Umbilical cord (tissue), 1 donor: ENCODE measurements at regions not wholly inside any gene's neighbourhood (a gene's known extent, or its start where the extent isn't known, plus 50 kb on each side); places are given as distances from the start of the nearest gene placed in this dataset.
"Not testable (repeated sequence)": the region's sequence is repeated elsewhere in the genome, so short reads cannot be mapped to it uniquely, and the experiment has no call there.

ENCODE experiments used
- DNase-seq: peaks from one replicate; pipeline ENCODE4 v3.0.0-alpha.2; 2015; ENCODE audit warnings: low spot score

DNA sequence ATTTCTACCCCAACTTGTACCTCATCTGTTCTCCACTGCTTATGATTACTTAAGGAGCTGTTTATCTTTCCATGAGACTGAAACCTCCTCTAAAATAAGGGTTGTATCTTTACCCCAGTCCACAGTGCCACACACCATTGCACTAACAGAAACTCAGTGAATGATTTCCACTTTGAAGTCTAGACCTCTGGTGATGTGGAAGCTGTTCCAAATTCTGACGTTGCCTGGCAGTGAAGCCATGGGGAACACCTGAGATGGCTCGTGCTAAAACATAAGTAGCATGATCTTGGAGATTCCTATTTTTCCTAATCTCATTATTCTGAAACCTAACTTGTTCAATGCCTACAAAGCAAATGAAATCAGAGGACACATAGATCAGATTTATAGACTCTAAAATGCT lies 583.2 kb downstream of the EBF1 start:
- no peak for DNase-seq

DNA sequence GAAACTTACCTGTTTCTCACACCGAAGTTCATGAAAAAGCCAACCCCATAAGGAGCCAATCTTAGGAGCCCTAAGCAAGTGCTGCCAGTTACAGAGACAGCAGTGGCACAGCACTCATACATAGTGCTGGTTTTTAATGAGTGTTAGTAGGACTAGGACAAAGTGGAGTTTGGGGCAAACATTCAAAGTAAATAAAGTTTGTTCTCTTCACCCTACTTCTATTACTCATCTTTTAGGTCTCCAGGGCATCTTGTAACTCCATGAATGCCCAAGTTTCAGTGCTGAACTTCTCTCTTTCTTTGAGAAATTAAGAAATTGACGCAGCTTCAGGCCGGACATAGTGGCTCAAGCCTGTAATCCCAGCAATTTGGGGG lies 584.7 kb downstream of the EBF1 start:
- DNase-seq: no peak

DNA sequence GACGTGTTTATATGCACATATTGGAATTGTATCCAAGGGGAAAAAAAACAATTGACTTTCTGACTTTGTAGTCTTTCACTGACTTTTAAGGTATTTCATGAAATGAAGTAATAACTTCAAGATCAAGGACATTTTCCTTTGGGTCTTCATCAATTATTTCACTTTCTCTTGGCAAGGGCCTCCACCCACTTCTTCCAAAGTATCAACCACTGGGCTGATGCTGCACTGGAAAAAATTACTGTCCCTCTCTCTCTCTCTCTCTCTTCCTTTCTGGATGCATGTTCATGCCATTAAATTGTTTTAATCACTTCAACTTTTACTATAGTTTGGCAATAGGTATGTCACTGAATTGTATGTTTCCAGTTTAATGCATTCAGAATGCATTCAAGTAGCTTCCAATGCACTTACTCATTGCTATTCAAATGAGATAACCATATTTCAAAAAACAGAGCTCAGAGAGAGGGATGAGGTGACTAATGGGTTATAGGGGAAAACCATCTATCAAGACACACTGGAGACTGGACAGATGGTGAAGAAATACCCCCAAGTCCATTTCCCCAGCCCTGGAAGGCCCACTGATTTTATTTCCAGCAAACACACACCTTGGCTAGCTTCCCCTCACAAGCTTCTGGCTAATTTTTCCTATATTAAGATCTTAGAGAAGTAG lies 585.3 kb downstream of the EBF1 start:
- no peak for DNase-seq

DNA sequence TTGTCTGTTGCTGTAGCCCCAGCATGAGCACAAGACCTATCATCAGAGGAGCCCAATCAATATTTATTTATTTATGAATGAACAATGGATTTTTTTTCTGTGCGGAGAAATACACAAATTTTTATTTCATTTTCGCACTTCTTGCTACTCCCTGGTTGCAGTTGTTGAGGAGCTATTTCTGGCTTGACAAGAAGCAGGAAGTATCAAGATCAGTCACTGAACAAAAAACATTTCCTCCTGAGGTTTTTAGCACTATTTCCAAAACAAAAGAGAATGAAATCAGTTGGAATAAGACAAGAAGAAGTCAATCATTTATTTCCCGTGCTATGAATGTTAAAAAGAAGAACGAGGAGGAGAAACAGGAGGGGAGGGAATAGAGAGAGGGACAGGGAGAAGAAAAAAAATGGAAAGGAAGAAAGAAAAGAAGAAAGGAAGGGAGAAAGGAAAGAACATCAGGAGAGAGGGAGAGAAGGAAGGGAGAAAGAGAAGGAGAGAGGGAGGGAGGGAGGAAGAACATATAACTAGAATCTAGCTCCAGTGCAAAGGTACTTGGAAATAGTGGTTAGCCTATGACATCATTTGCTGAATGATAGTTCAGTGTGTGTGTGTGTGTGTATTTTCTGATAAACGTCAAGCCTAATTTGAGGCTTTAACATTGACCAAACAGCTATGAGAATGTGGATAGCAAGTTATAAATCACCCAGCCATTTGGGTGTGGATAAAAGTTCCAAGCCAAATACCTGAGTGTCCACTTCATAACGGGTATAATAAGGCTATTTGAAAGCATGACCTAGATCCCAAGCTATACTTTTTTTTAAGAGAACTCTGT lies 586.0 kb downstream of the EBF1 start:
- DNase-seq: no peak

DNA sequence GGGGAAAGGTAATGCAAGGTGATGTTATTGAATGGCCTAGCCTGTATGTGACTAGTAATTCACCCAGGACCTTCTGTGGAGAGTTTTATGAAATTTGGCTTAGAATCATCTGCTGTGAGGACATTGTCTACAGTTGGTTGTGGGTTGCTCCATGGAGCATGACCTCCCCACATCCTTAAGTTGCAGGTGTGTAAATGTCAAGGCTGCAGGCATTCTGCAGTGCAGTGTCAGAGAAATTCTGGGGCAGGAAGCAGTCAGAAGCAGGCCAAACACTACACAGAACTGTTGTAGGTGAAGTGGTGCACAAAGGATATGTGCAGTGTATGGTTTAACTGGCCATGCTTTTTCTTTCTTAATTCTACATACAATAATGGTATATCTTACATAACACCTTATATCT lies 588.3 kb downstream of the EBF1 start:
- no peak for DNase-seq

DNA sequence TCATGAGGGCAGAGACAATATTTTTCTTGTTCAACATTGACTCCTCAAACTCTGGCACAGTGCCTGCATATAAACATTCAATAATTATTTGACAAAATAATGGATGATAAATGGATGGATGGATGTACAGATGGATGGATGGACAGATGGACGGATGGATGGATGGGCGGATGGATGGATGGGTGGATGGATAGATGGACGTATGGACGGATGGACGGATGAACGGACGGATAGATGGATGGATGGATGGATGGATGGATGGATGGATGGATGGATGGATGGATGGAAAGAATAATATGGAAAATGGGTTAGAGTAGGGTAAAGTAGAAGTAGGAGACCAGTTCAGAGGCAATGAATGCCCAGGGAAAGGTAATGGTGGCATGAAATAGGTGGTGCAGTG lies 589.2 kb downstream of the EBF1 start:
- DNase-seq: no peak

DNA sequence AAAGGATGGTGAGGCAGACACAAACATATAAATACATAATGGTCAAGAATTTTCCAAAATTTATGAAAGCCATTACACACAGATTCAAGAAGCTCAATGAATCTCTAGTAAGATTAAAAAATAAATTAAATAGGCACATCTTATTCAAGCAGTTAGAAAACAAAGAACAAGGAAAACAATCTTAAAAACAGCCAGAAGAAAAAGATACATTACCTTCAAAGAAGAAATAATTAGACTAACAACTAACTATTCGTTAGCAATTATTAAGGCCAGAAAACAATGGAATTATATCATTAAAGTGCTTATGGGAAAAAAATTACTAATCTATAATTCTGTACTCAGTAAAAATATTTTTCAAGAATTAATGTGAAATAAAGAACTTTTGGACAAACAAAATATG lies 593.1 kb downstream of the EBF1 start:
- no peak for DNase-seq

DNA sequence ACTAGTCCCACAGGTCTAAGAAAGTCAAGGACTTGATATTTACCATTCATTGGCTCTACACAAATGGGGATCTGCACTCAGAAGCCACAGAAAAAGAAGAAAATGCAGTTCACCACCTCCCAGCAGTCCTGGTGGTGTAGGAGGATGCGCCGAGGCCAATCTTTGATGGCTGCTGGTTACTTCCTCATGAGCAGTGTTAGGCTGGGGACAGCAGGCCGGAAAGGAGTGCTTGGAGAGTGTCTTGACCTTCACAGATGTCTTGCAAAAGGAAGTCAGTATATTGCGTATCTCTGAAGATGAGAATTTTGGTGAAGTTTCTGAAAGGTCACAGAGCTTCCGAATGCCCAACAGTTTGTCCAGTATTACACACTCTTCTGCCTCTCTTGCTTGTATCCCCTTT lies 597.0 kb downstream of the EBF1 start:
- DNase-seq: no peak

DNA sequence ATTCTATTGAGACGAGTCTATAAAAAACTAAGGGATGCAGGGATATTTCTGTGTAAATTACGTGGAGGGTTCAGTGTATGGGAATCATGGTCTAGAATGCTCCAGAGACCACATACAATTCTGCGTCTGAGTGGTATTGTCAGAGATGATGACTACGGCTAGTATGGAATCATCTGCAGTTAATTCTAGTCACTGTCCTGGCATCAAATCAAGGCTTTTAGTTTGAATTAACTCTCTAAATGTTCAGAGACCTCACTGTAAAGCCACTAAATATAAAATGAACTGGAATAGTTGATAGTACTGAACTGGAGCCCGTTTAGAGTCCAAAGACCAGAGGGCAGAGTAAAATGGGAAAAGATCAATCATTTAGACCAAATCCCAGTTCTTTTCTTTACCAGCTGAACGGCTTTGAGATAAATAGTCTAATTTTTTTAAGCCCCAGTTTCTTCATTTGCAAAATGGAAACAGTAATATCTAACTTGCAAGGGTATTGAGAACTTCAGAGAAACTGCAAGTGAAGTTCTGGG lies 599.8 kb downstream of the EBF1 start:
- no peak for DNase-seq

DNA sequence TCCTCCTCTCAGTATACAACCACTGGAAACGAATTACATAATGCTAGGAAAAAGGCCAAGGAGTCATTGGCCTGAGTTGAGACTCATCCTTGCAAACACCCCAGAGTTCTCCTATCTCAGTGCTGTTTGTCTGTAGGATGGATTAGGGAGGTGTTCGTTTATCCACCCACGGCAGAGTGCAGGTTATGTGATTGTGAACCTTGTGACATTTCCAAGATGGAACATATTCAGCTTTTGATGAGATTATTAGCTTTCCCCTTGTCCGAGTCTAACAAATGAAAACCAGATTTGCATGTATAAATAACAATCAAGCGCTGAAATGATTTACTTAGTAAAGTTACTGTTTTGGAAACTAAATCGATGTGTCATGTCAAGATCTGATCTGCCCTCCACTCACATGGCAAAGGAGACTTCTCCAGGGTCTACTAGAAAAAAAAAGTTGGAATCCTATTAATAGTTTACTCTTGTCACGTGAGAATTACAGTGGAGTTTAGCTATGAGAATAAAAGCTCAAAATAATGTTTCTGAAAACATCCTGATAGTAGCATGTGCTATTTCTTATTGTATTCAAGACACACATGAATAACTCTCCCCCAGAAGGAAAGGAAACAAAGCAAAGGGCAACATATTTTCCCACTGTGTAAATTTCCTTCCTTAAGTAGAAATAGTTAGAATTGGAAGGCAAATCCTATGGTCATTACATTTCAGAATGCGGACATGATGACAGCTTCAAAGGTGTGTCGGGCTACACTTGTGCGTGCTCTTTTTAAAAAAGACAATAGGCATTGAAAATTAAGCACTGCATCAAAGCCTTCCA lies 600.4 kb downstream of the EBF1 start:
- DNase-seq: no peak

DNA sequence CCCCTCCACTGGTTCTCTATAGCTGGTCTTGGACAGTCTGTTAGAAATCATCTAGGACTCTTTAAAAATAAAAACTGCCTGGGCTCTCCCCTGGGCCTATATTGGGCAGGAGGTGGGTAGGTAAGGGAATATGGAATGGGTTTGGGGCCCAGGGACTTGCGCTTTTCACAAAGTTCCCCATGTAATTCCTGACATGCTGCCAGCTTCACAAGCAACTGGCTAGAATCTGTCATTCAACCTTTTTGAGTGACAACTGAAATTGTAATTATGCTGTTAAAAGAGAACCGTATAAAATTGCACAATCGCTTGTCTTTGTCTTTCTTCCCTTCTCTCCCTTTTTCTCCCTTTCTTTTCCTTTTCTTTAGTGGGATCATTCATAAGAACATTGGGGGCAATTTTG lies 603.1 kb downstream of the EBF1 start:
- no peak for DNase-seq

DNA sequence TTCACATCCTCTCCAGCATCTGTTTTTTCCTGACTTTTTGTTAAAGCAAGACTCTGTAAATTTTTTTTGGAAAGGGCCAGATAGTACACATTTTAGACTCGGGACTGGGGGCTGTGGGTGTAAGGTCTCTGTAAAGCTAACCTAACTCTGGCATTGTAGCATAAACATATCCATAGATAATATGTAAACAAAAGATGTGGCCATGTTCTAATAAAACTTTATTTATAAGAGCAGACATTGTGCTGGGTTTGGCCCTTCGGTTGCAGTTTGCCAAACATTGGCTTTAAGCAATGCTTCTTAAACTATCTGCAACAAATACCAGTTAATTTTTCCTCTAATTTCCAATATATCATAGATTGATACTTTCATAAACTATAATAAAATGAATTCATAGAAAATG lies 605.2 kb downstream of the EBF1 start:
- DNase-seq: no peak

DNA sequence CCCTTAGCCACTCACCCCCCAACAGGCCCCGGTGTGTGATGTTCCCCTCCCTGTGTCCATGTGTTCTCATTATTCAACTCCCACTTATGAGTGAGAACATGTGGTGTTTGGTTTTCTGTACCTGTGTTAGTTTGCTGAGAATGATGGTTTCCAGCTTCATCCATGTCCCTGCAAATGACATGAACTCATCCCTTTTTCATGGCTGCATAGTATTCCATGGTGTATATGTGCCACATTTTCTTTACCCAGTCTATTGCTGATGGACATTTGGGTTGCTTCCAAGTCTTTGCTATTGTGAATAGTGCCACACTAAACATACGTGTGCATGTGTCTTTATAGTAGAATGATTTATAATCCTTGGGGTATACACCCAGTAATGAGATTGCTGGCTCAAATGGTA lies 605.7 kb downstream of the EBF1 start:
- not testable (repeated sequence) for DNase-seq

DNA sequence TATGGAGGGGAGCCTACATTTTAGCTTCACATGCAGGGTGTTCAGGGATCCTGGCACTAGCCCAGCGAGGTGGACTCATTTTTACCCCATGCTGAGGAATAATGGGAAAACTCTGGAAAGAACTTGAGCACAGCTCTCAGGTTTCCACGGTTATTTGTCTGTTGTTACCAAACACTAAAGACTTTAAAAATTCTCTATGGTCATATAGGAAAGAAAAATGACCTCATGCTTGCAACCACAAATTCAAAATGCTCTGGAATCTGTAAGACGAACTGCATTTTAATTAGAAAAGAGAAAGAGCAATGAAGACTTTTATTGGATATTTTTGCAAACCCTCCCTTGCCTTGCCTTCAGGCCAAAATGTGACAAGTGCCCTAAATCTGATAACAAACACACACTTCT lies 606.9 kb downstream of the EBF1 start:
- no peak for DNase-seq

DNA sequence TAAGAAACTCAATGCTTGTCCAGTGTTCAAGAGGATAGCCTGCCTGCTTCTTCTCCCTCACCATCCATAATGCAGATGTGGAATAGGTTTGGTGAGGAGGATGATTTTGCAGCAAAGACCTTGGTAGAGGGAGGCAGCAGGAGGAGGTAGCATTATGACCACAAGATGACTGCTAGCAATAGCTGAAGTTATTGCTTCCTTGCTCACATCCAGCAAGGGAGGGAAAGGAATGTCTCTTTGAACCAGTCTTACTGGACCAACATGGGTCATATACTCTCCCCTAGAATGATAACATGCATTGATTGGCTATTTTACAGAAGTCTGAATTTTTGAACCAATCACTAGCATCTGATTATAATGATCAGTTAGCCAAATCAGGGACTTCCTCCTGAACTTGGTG lies 607.6 kb downstream of the EBF1 start:
- no peak for DNase-seq

DNA sequence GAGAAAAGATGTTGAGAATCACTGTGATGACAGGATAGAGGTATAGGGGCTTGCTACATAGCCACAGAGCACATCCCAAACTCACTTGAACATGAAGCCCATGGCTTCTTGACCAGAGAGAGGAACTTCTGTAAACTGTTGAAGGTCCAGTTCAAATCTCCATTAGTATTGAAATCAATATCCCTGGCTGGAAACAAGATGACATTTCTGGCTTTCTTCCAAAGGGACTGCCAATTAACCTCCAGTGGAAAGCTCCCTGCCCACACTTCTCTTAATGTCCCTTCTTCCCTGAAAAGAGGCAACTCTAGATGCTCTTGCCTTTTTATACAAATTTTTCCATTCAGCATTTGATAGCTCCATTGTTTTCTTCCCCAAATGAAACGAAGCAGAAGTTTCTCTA lies 612.1 kb downstream of the EBF1 start:
- DNase-seq: no peak

DNA sequence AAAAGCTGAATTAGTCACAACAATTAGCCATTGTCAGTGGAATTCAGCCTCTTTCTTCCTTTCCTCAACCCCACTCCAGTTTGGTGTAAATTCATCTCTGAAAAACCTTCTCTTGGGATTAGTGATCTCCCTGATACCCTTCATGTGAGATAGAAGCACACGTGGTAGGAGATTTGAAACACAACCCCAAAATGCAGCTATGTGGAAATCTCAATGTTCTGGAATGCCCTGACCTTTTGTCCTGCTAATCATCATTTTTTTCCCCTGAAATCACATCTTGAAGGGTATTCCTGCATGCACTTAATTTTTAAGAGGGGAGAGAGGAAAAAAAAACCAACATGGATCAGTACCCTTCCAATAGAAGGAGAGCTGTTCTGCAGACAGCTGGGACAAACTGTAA lies 612.6 kb downstream of the EBF1 start:
- no peak for DNase-seq

DNA sequence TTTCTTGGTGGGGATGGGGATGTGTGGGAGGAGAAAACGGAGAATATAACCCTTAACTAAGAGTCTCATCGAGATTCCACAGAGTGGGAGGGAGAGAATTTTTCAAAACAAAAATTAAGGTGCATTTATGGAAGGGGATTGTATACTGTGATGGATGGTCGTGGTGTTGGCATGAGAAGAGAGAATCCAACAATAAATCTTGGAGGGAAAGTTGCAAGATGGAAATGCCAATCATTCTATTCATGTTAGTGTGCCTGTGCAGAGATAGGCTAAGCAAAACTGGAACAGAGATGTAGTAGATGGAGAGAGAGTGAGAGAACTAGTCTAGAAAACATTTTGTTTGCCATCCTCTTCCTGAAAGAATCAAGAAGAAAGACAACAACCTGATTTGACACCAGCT lies 613.1 kb downstream of the EBF1 start:
- DNase-seq: no peak

DNA sequence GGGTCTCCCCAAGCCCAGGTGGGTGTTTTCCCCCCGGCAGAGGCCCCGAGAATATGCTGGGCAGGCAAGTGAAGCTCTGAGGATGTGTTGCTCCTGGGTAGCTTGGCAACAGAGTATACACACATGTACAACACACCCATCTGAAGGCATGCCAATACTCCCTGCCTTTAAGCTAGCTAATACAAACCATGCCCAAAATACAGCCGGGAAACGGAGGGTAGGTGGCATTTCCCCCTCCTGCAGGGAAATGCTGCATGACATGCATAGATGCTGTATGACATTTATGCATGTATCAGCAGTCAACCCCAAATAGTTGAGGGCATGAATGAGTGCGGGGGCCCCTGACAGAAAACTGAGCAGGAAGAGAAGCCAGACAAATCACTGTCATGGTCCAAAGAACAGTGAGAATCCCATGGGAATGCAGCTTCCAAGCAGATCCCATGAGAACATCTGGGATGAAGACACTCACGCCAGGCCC lies 614.1 kb downstream of the EBF1 start:
- DNase-seq: peak; percentile 87

DNA sequence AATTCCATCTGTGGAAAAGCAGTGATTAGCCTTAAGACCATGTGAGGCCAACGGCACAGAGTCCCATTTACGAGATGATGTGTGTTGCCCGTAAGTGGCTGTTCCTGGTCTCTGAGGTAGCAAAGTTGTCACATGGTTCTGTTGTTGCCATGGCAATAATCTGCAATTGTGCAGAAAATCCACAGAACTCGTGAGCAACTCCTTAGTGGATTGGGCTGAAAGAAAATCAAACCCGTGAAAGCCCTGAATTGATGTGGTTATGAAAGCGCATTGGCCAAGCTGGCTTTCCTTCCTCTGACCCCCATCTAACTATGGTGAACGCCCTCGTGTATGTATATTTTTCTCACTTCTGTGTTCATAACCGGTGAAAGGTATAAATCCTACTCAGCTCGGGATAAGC lies 614.7 kb downstream of the EBF1 start:
- DNase-seq: peak; percentile 51

DNA sequence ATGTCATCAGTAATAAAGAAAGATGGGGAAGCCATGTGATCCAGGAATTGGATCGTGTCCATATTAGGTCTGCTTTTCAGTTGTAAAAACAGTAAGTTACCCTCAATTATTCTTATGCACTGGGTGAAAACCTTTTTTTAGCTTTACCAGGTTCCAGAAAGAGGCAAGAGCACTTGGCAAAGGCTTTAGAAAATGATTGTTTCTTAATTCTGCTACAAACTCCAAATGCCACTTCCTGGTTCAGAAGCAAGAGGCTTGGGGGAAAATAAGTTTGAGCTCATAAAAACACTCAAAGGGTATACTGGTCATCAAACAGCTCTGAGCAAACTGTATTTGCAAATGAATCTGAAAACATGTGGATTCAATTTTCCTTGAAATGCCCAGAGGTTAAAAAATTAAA lies 615.6 kb downstream of the EBF1 start:
- peak; percentile 20 for DNase-seq

DNA sequence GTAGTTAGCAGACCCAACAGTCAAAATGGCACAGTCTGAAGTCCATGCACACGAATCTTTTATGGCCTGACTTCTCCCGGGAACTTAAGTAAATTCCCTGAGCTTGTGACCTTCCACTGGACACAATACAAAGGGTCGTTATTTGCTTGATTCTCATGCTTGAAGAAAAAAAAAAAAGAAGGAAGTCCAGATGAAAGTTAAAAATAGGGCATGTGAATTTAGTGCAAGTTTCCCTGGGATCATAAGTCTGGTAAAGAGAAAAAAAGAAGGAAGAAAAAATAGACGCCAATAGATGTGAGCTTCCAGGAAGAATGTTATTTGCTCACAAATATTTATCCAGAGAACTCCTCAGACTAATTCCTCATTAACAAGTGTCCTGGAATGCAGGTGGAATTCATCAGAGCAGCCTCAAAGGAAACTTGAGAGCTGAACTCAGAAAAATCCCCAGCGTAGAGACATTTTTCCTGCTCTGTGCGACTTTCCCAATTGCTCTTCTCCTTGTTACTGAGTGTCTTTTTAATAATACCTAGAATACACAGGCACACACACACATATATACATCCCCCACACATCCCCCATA lies 616.3 kb downstream of the EBF1 start:
- DNase-seq: no peak
